ENCODE measurements at regions not wholly inside any gene's neighbourhood (a gene's known extent, or its start where the extent isn't known, plus 50 kb on each side); places are given as distances from the start of the nearest gene placed in this dataset.

DNA sequence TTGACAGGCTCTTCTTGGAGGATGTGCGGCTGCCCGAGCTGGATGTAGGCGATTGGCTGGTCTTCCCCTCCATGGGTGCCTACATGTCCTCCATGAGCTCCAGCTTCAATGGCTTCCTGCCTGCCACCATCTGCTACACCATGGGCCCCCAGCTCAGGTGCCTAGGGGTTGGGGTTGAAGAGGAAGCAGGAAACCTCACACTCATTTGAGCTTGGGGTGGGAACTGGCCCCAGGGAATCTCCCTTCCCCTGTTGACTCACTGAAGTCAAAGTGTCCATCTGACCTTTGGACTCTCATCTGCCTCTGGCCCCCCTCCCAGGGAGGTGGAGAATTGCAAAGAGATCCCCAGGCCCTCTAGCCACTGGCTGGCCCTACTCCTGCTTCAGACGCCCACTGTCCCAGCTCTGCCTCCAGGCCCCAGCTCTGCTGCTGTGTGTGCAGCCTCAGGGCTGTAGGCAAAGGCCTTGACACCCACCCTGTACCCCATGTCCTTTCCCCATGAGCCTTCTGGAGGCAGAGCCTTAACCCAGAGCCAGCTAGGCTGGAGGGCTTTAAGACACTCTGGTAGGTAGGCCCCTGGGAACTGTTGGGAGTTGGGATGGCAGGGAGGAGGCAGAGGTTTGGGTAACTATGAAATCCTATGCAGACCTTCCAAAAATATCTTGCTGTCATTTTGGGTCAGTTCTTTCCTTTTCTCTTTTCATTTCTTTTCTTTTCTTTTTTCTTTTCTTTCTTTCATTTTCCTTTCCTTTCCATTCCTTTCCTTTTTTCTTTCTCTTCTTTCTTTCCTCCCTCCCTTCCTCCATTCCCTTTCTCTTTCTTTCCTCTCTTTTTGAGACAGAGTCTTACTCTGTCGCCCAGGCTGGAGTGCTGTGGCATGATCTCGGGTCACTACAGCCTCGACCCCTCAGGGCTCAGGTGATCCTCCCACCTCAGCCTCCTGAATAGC, 66.9 kb upstream of the TINAGL1 start (continued):
- TF ChIP-seq, protein P1, sequence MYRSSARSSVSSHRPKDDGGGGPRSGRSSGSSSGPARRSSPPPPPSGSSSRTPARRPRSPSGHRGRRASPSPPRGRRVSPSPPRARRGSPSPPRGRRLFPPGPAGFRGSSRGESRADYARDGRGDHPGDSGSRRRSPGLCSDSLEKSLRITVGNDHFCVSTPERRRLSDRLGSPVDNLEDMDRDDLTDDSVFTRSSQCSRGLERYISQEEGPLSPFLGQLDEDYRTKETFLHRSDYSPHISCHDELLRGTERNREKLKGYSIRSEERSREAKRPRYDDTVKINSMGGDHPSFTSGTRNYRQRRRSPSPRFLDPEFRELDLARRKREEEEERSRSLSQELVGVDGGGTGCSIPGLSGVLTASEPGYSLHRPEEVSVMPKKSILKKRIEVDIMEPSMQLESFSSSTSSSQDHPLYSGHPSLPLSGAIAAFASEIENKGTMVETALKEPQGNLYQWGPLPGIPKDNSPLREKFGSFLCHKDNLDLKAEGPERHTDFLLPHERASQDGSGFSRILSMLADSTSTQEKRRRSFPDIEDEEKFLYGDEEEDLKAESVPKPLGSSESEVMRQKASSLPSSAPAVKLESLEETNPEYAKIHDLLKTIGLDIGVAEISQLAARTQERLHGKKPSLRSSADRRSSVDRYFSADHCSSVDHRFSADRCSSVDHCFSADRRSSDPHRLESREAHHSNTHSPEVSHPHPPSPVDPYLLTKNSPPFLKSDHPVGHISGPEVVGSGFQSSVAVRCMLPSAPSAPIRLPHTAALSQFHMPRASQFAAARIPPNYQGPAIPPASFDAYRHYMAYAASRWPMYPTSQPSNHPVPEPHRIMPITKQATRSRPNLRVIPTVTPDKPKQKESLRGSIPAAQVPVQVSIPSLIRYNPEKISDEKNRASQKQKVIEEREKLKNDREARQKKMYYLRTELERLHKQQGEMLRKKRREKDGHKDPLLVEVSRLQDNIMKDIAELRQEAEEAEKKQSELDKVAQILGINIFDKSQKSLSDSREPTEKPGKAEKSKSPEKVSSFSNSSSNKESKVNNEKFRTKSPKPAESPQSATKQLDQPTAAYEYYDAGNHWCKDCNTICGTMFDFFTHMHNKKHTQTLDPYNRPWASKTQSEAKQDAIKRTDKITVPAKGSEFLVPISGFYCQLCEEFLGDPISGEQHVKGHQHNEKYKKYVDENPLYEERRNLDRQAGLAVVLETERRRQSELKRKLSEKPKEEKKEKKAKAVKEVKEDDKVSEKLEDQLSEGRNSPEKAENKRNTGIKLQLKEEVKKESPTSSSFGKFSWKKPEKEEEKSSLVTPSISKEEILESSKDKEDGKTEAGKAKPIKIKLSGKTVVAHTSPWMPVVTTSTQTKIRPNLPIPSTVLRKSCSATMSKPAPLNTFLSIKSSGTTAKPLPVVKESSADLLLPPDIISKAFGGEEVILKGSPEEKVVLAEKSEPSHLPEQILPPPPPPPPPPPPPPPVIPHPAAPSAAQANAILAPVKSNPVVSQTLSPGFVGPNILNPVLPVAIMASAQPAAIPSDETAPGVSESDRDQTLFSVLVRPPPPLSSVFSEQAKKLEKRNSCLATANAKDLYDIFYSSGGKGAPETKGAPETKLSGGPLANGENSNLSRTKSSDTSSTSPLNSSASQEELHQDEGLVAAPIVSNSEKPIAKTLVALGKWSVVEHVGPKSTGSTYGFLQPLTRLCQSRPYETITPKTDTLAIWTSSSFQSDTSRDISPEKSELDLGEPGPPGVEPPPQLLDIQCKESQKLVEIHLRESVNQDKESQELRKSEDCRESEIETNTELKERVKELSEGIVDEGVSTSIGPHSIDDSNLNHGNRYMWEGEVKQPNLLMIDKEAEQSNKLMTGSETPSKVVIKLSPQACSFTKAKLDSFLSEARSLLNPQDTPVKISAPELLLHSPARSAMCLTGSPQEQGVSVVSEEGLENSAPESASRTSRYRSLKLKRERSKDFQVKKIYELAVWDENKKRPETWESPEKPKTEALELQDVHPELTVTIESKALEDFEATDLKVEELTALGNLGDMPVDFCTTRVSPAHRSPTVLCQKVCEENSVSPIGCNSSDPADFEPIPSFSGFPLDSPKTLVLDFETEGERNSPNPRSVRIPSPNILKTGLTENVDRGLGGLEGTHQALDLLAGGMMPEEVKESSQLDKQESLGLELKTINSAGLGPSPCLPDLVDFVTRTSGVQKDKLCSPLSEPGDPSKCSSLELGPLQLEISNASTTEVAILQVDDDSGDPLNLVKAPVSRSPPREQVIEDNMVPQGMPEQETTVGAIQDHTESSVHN (CRISPR knock-in tag; IDR thresholded peaks at IDR 0.05) = no peak
- peak; percentile 80; the same call in 1 of the 2 replicates for TF ChIP-seq ZNF230 (CRISPR knock-in tag; IDR thresholded peaks at IDR 0.05)
- TF ChIP-seq ZNF274 (CRISPR knock-in tag; IDR thresholded peaks at IDR 0.05) = no peak; the same call in 1 of the 2 replicates
- TF ChIP-seq ZNF383 (CRISPR knock-in tag; IDR thresholded peaks at IDR 0.05; ENCODE audit: borderline replicate concordance) = no peak
- TF ChIP-seq, protein P2, sequence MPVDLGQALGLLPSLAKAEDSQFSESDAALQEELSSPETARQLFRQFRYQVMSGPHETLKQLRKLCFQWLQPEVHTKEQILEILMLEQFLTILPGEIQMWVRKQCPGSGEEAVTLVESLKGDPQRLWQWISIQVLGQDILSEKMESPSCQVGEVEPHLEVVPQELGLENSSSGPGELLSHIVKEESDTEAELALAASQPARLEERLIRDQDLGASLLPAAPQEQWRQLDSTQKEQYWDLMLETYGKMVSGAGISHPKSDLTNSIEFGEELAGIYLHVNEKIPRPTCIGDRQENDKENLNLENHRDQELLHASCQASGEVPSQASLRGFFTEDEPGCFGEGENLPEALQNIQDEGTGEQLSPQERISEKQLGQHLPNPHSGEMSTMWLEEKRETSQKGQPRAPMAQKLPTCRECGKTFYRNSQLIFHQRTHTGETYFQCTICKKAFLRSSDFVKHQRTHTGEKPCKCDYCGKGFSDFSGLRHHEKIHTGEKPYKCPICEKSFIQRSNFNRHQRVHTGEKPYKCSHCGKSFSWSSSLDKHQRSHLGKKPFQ (CRISPR knock-in tag; IDR thresholded peaks at IDR 0.05; ENCODE audit: insufficient replicate concordance) = peak; percentile 100
- TF ChIP-seq, protein P3, sequence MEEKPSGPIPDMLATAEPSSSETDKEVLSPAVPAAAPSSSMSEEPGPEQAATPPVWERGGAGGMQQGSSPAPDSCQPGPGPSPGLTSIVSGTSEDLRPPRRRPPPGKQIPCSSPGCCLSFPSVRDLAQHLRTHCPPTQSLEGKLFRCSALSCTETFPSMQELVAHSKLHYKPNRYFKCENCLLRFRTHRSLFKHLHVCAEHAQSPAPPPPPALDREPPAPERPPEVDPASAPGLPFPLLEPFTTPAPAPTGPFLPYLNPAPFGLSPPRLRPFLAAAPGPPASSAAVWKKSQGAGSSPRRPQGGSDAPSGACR (CRISPR knock-in tag; IDR thresholded peaks at IDR 0.05) = peak; percentile 95
- peak; percentile 57; the same call in 1 of the 2 replicates for TF ChIP-seq ZNF879 (CRISPR knock-in tag; IDR thresholded peaks at IDR 0.05)
- TF ChIP-seq KLF13 (CRISPR knock-in tag; IDR thresholded peaks at IDR 0.05) = no peak
- TF ChIP-seq ZNF773 (CRISPR knock-in tag; IDR thresholded peaks at IDR 0.05; ENCODE audit: borderline replicate concordance) = no peak
- TF ChIP-seq ISL2 (CRISPR knock-in tag; IDR thresholded peaks at IDR 0.05) = peak; percentile 77
- TF ChIP-seq NCOR1 (IDR thresholded peaks at IDR 0.05; ENCODE audit: borderline replicate concordance, low read length) = peak; percentile 91; the same call in 1 of the 2 replicates
- TF ChIP-seq, protein P4, sequence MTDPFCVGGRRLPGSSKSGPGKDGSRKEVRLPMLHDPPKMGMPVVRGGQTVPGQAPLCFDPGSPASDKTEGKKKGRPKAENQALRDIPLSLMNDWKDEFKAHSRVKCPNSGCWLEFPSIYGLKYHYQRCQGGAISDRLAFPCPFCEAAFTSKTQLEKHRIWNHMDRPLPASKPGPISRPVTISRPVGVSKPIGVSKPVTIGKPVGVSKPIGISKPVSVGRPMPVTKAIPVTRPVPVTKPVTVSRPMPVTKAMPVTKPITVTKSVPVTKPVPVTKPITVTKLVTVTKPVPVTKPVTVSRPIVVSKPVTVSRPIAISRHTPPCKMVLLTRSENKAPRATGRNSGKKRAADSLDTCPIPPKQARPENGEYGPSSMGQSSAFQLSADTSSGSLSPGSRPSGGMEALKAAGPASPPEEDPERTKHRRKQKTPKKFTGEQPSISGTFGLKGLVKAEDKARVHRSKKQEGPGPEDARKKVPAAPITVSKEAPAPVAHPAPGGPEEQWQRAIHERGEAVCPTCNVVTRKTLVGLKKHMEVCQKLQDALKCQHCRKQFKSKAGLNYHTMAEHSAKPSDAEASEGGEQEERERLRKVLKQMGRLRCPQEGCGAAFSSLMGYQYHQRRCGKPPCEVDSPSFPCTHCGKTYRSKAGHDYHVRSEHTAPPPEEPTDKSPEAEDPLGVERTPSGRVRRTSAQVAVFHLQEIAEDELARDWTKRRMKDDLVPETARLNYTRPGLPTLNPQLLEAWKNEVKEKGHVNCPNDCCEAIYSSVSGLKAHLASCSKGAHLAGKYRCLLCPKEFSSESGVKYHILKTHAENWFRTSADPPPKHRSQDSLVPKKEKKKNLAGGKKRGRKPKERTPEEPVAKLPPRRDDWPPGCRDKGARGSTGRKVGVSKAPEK (CRISPR knock-in tag; IDR thresholded peaks at IDR 0.05; ENCODE audit: borderline replicate concordance) = peak; percentile 42; the same call in 1 of the 2 replicates

All from HepG2 (cell line).